ENCODE measurements at regions not wholly inside any gene's neighbourhood (a gene's known extent, or its start where the extent isn't known, plus 50 kb on each side); places are given as distances from the start of the nearest gene placed in this dataset.

GRCh38 chr5:171693412-171693811, 92.2 kb upstream of the SMIM23 start:
- DNase-seq: no peak

GRCh38 chr5:171695804-171696203, 89.8 kb upstream of the SMIM23 start:
- no peak for DNase-seq

GRCh38 chr5:171697221-171698102, 88.2 kb upstream of the SMIM23 start:
- no peak for DNase-seq

- no peak for DNase-seq
These were observed 85.2 kb upstream of the SMIM23 start for GRCh38 chr5:171700318-171700912.

DNA sequence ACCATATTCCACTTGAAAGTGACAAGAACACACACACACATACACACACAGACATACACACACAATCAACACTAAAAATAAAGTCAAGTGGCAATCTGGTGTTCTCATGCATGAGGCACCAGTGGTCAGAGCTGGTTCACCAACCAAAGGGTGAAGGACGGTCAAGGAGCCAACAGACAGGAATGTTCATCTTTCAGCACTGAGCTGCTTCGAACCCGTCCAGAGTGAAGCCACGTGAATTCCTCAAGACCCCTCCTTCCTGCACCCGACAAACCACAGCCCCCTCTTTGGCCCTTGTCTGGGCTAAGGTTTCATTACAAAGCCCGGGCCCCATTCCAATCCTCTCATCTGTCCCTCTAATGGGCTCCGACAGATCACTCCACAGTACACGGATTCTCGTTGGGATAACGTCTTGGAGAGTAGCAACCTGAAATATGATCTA, 84.5 kb upstream of the SMIM23 start:
- no peak for DNase-seq

GRCh38 chr5:171702135-171702770, 83.4 kb upstream of the SMIM23 start:
- no peak for DNase-seq

DNA sequence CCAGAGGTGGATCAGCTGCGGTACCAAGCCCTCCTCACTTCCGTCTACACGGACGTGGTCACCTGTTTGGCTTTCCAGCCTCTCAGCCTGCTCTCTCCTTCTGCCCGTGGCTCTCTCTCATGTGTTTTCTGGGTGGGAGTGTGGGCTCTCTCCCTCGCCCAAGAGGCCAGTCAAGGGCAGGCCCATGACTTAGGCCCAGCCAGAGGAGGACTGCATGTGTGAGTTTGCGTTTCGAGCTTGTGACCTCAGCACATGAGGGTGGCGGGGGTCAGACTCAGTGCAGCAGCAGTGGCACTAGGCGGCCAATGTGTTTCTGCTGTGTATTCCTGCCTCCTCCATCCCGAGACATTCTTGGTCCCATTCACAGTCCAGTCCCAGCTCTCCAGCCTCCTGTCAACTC, 82.5 kb upstream of the SMIM23 start:
- DNase-seq: no peak

- no peak for DNase-seq
These were observed 80.6 kb upstream of the SMIM23 start for GRCh38 chr5:171705036-171705435.

DNA sequence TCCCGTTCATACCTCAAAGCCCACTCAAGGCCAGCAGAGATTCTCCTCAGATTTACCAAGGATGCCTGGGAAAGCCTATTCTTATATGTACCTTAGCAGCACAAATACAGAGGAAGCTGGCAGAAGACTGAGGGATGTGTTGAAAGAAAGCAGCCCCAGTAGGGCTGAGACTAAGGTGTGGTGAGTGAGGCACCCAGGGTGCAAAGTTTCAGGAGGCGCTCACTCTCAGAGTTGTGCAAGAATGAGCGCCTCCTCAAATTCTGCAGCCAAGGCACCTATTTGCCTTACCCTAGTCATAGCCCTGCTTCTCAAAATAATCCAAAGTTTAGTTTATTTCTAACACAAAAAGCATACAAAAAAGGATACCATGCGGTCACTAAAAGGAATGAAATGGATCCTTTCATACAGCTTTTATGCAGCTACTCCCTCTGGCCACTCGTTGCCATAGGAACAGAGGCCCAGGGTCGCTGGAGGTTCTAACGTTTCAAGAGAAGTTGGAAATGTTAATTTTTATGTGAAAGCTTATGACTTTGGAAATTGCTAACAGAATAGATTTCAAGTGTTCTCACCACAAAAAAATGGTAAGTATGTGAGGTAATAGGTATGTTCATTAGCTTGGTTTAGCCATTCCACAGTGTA, 79.7 kb upstream of the SMIM23 start:
- no peak for DNase-seq

GRCh38 chr5:171706736-171707441, 78.7 kb upstream of the SMIM23 start:
- no peak for DNase-seq

DNA sequence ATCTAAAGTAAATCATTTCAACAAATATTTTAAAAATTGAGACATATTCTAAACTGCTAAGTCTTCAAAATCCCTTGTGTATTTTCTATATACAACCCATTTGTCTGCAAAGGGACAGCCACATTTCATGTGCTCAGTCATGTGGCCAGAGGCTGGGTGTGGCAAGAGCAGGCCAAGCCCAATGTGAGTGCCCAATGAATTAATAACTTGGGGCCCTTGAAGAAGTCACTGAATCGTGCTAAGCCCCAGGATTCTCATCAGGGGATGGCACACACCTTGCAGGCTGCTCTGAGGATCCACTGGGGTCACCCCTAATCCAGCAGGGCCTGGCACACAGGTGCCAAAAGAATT, 78.2 kb upstream of the SMIM23 start:
- DNase-seq: no peak

DNA sequence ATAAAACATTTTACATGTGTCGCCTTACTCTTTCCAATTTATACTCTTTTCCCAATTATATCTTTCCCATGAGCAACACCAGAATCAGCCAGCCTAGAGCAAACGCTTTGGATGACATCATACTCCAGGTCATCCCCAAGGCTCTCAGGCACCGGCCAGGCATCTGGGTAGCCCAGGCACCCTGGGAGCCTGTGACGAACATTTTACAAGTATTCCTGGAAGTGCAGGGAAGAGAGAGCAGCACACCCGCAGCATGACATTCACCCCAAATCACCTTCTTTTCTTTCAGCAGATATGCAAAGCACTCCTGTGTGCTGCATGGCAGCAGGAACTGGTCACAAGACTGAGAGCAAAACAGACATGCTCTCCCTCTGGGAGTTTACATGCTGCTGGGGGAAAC, 75.7 kb upstream of the SMIM23 start:
- DNase-seq: no peak

GRCh38 chr5:171710451-171711024, 75.1 kb upstream of the SMIM23 start:
- no peak for DNase-seq

- no peak for DNase-seq
These were observed 74.0 kb upstream of the SMIM23 start for GRCh38 chr5:171711571-171711970.

DNA sequence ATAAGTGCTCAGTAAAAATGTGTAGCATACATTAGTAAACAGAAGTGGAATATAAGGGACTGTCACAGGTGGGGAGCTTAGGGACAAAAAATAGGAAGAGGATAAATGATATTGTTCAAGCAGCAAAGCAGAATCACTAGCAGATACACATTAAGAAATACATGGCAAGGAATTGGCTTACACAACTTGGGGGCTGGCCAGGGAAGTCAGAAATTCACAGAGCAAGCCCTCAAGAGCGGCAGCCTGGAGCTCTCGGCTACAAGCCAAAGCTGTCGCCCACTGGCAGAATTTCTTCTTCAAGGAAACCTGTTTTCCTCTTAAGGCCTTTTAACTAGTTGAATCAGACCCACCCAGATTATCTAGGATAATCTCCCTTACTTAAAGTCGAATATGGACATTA, 73.0 kb upstream of the SMIM23 start:
- no peak for DNase-seq

GRCh38 chr5:171713152-171713551, 72.5 kb upstream of the SMIM23 start:
- no peak for DNase-seq

- DNase-seq: no peak
These were observed 71.4 kb upstream of the SMIM23 start for GRCh38 chr5:171714261-171714660.

- DNase-seq: no peak
These were observed 70.8 kb upstream of the SMIM23 start for GRCh38 chr5:171714851-171715250.

- DNase-seq: no peak
These were observed 70.1 kb upstream of the SMIM23 start for GRCh38 chr5:171715551-171715950.

DNA sequence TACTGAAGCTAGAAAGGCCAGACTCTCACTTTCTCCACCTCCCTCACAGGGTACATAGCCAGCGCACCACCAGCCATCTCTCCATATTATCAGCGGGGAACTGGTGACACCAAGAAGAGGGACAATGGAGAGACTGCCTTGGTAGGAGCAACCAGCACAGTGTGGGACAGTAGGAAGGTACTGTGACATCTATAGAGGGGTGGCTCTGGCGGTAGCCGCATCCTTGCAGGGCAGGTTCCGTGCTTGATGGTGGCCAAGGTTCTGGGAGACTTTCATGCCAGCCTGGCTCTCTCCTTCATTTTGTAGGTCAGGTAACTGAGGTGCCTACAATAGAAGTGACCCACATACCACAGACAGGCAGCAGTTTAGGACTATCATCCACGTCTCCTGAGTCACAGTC, 65.5 kb upstream of the SMIM23 start:
- no peak for DNase-seq

DNA sequence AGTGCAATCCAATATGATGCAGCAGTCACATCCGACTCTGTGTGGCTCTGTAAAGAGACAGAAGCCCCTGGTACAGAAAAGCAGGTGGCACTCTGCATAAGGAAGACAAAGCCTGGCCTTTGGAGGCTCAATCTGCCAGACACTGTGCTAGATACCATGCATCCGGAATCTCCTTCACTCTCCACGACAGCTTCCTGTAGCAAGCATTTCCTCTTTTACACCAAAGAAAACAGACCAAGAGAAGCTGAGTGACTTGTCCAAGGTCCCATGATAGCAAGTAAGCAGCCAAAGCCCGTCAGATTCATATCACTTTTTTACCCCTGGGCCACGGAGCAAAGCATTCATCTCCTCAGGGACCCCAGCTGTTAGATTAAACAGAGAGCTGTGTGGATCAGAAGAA, 64.2 kb upstream of the SMIM23 start:
- DNase-seq: no peak

GRCh38 chr5:171724468-171725204, 61.0 kb upstream of the SMIM23 start:
- DNase-seq: no peak

All from CD4-positive, alpha-beta T cell treated with Interleukin-1 beta for 1 hour (primary cell).